Middle frontal gyrus (tissue), 1 donor: ENCODE measurements at regions not wholly inside any gene's neighbourhood (a gene's known extent, or its start where the extent isn't known, plus 50 kb on each side); places are given as distances from the start of the nearest gene placed in this dataset.
"Not testable (repeated sequence)": the region's sequence is repeated elsewhere in the genome, so short reads cannot be mapped to it uniquely, and the experiment has no call there.

Experiments
- DNase-seq: peaks from one replicate; pipeline ENCODE4 v3.0.0-alpha.2; 2015; ENCODE audit warnings: low spot score; ENCODE audit errors: extremely low spot score

DNA sequence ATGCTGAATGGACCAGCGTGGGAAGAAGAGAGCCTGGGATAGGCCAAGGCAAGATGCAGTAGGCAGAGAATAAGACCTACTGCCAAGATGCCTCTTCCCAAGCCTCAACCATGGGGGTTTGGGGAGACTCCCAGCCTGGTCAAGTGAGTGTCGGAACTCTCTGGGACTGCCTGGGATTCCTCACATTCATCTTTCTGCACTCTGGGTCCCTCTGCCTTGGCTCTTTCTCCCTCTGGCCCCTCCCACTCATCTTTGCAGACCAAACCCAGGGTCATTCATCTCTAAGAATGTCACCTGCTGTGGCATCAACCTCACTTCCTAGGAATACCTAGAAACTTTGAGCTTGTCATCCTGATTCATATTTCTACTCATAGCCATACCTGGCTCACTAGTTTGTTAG, 211.3 kb upstream of the HNRNPA3 start:
- no peak for DNase-seq

DNA sequence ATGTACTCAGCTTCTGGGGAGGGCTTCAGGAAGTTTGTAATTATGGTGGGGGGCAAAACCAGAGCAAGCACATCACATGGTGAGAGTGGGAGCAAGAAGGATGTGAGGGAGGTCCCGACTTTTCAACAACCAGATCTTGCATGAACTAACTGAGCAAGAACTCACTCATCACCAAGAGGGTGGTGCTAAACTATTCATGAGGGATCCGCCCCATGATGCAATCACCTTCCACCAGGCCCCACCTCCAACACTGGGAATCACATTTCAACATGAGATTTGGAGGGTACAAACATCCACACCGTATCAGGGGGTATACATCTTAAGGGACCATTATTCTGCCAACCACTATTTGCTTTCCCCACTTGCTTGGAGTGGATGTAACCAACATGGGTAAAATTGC, 209.6 kb upstream of the HNRNPA3 start:
- DNase-seq = no peak

- DNase-seq = not testable (repeated sequence)
Observed at GRCh38 chr2:177007726-177008125, 204.9 kb upstream of the HNRNPA3 start.

DNA sequence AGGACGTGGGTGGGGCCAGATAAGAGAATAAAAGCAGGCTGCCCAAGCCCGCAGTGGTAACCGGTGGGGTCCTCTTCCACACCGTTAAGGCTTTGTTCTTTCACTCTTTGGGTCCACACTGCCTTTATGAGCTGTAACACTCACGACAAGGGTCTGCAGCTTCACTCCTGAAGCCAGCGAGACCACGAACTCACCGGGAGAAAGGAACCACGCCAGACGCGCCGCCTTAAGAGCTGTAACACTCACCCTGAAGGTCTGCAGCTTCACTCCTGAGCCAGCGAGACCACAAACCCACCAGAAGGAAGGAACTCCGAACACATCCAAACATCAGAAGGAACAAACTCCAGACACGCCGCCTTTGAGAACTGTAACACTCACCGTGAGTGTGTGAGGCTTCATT, 203.9 kb upstream of the HNRNPA3 start:
- not testable (repeated sequence) for DNase-seq

DNA sequence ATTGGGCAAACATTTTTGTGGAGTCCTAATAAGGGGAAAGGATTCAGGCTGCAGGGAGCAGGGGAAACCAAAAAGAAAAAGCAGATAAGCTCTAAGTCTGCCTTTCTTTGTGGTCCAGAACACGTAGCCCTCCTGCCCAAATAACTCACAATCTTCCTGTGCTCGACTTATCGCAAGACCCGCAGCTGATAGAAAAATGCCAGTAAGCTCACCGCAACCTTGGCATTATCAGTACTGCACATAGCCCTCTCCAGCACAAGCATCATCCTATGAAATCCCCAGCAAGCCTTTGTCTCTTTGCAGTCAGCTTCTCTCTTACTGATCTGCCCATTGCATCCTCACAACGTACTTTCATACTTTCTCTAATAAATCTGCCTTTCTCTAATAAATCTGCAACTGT, 202.4 kb upstream of the HNRNPA3 start:
- DNase-seq = no peak

- no peak for DNase-seq
Observed at GRCh38 chr2:177010861-177011260, 201.7 kb upstream of the HNRNPA3 start.

DNA sequence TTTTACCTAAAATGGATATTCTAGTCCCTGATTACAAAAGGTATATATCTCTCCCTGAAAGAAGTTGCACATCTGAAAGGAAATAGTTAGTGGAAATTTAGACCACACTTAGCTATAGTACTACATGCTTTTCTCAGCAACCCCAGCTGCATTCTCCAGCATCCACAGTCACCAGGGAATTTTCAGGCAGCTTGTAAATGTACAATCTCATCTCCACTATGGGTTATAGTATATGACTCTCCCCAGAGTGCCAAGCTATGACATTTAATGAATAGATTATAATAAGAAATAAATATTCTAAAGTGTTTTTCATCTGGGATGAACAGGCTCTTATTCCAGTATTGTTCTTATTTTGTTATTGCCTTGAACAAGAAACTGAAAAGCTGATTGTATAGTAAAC, 197.6 kb upstream of the HNRNPA3 start:
- DNase-seq = no peak

GRCh38 chr2:177015356-177015923, 197.2 kb upstream of the HNRNPA3 start:
- no peak for DNase-seq

- DNase-seq = no peak
Observed at GRCh38 chr2:177020524-177021119, 192.0 kb upstream of the HNRNPA3 start.

- no peak for DNase-seq
Observed at GRCh38 chr2:177021706-177022343, 190.8 kb upstream of the HNRNPA3 start.

- DNase-seq = no peak
Observed at GRCh38 chr2:177024765-177025164, 187.8 kb upstream of the HNRNPA3 start.

- DNase-seq = no peak
Observed at GRCh38 chr2:177026253-177026652, 186.3 kb upstream of the HNRNPA3 start.

GRCh38 chr2:177026956-177027355, 185.6 kb upstream of the HNRNPA3 start:
- DNase-seq = no peak

DNA sequence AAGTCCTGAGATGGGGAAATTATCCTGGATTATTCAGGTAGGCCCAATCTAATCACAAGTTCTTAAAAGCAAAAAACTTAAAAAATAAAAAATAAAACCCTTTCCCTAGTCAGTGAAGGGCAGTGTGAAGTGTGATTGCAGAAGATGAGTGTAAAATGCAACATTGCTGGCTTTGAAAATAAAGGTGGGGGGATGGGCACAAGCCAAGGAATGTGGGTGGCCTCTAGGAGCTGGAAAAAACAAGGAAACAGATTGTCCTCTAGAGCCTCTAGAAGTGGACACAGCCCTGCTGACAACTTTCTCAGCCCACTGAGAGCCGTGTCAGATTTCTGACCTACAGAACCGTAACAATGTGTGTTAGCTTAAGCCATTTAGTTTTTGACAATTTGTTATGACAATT, 184.3 kb upstream of the HNRNPA3 start:
- DNase-seq = no peak

- DNase-seq = no peak
Observed at GRCh38 chr2:177029075-177029474, 183.5 kb upstream of the HNRNPA3 start.

DNA sequence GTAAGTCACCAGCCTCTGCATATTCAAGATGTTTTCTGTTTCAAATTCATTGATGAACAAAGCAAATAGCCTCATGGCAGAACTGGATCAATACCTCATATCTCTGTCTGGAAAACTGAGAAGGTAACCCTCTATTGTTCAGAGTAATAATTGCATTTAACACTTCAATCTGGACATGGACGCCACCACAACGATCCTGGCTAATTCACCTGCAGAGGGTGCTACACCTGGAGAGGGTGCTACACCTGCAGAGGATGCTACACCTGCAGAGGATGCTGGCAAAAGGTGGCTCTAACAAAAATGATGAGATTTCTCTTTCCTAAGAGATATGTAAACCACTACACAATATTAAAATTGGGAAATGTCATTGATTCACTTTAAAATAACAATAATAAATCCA, 183.1 kb upstream of the HNRNPA3 start:
- DNase-seq = no peak

DNA sequence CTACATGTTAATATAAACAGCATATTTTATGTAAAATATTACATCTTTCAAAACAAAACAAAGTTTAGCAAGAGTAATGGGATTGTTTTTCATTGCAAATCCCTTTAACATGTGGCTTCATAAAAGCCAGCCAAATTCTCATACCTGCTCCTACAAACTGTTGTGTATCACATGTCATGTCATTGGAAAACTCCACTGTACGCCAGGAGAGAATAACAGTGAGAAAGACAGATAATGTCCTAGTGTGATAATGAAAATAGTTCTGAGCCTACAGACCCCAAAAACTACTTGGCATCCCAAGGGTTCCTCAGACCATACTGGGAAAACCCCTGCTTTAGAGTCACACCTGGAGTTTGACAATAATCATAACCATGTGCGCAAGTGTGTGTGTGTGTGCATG, 182.7 kb upstream of the HNRNPA3 start:
- no peak for DNase-seq

GRCh38 chr2:177030451-177031105, 182.0 kb upstream of the HNRNPA3 start:
- peak; percentile 9 for DNase-seq

- no peak for DNase-seq
Observed at GRCh38 chr2:177031438-177032180, 181.0 kb upstream of the HNRNPA3 start.

GRCh38 chr2:177036747-177037146, 175.8 kb upstream of the HNRNPA3 start:
- no peak for DNase-seq

DNA sequence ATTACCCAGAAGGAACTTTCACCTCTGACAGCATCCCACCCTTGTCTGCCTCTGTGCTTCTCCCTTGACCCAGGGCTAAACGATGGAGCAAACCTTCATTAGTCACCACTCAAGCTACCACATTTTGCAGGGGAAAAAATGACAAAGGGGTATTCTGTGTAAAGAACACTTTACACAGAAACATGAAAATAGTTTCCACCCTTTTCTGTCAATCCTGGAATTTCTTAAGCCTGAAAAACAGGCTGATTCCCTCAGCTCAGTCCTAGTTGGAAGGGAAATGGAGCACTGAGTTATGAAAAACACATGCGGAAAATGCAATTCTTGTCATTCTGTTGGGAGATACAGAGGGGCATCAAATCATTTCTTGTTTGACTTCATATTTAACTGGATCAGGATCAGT, 175.0 kb upstream of the HNRNPA3 start:
- no peak for DNase-seq
